GM06990 (cell line): ENCODE measurements at regions not wholly inside any gene's neighbourhood (a gene's known extent, or its start where the extent isn't known, plus 50 kb on each side); places are given as distances from the start of the nearest gene placed in this dataset.

Source experiments
- DNase-seq: peaks from one replicate; pipeline ENCODE4 v3.0.0-alpha.2; 2011; ENCODE audit not compliant: insufficient read length; ENCODE audit errors: extremely low read depth
- H3K27me3 ChIP-seq: replicated peaks from 2 replicates; pipeline ENCODE4 v1.6.0; 2011; ENCODE audit warnings: low read length; ENCODE audit not compliant: control insufficient read depth, insufficient read depth
- H3K36me3 ChIP-seq: 2 replicates; pipeline ENCODE4 v1.5.1; 2011; ENCODE audit warnings: low read length; ENCODE audit not compliant: control insufficient read depth, insufficient read depth
- H3K4me3 ChIP-seq: replicated peaks from 2 replicates; pipeline ENCODE4 v1.5.1; 2011; ENCODE audit warnings: low read depth, mild to moderate bottlenecking, control low read depth, low read length
- CTCF ChIP-seq: IDR thresholded peaks from 2 replicates; pipeline ENCODE4 v1.5.1; 2011; ENCODE audit warnings: low read length, control low read depth, mild to moderate bottlenecking, inconsistent platforms; ENCODE audit not compliant: insufficient read depth, poor library complexity, severe bottlenecking

GRCh38 chr12:104895415-104895814 is 62.7 kb downstream of the SLC41A2 start:
- no peak for TF ChIP-seq CTCF
- no peak for DNase-seq
- Histone ChIP-seq H3K27me3 (no peaks in the 10 kb centered on the region), H3K4me3 (no peak overlapping the region), H3K36me3 (no peaks in the 10 kb centered on the region)

GRCh38 chr12:104890476-104891096 is 67.5 kb downstream of the SLC41A2 start:
- H3K27me3 ChIP-seq, result no peaks in the 10 kb centered on the region
- H3K4me3 ChIP-seq, result no peak overlapping the region
- TF ChIP-seq CTCF, result no peak
- DNase-seq, result peak; percentile 19
- no peaks in the 10 kb centered on the region for H3K36me3 ChIP-seq

- Histone ChIP-seq H3K36me3 (no peaks in the 10 kb centered on the region), H3K27me3 (no peaks in the 10 kb centered on the region), H3K4me3 (no peak overlapping the region)
- TF ChIP-seq CTCF, result no peak
- no peak for DNase-seq
Observed at GRCh38 chr12:104889735-104890134, 68.4 kb downstream of the SLC41A2 start.

- no peak for TF ChIP-seq CTCF
- DNase-seq, result no peak
- Histone ChIP-seq H3K4me3 (no peak overlapping the region), H3K27me3 (no peaks in the 10 kb centered on the region), H3K36me3 (no peaks in the 10 kb centered on the region)
Observed at GRCh38 chr12:104888892-104889291, 69.2 kb downstream of the SLC41A2 start.

GRCh38 chr12:104888481-104888880 is 69.6 kb downstream of the SLC41A2 start:
- Histone ChIP-seq H3K27me3 (no peaks in the 10 kb centered on the region), H3K36me3 (no peaks in the 10 kb centered on the region)
- no peak for TF ChIP-seq CTCF

GRCh38 chr12:104887452-104887851 is 70.6 kb downstream of the SLC41A2 start:
- Histone ChIP-seq H3K27me3 (no peaks in the 10 kb centered on the region), H3K36me3 (no peaks in the 10 kb centered on the region), H3K4me3 (no peak overlapping the region)
- no peak for DNase-seq
- no peak for TF ChIP-seq CTCF

More at GRCh38 chr12:104888481-104888880, 69.6 kb downstream of the SLC41A2 start:
- DNase-seq, result no peak
- H3K4me3 ChIP-seq, result no peak overlapping the region
